ENCODE measurements at regions not wholly inside any gene's neighbourhood (a gene's known extent, or its start where the extent isn't known, plus 50 kb on each side); places are given as distances from the start of the nearest gene placed in this dataset.

DNA sequence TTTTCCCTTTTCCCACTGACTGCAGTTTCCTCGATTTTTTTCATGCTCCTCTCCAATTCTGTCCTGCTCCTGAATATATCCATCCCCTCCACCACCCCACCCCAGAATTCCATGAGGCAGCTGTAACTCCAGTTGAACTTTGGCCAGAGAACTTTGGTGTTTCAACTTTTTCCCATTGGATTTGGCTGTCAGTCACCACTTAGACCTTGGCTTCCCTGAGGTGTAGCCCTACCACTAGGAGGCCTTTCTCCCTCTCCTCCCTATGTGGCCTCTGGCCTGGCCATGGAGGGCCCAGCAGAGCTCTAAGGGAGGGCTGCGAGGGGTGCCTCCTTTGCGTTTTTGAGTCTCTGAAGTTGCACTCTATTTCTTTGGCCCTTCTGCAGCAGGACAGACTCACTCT, 261.3 kb downstream of the PIK3R1 start:
- TF ChIP-seq, protein P1, sequence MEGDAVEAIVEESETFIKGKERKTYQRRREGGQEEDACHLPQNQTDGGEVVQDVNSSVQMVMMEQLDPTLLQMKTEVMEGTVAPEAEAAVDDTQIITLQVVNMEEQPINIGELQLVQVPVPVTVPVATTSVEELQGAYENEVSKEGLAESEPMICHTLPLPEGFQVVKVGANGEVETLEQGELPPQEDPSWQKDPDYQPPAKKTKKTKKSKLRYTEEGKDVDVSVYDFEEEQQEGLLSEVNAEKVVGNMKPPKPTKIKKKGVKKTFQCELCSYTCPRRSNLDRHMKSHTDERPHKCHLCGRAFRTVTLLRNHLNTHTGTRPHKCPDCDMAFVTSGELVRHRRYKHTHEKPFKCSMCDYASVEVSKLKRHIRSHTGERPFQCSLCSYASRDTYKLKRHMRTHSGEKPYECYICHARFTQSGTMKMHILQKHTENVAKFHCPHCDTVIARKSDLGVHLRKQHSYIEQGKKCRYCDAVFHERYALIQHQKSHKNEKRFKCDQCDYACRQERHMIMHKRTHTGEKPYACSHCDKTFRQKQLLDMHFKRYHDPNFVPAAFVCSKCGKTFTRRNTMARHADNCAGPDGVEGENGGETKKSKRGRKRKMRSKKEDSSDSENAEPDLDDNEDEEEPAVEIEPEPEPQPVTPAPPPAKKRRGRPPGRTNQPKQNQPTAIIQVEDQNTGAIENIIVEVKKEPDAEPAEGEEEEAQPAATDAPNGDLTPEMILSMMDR (IDR thresholded peaks at IDR 0.05): no peak
- no peak for TF ChIP-seq POLR2AphosphoS5 (IDR thresholded peaks at IDR 0.05; ENCODE audit: low read depth, low read length)
- TF ChIP-seq, protein P2, sequence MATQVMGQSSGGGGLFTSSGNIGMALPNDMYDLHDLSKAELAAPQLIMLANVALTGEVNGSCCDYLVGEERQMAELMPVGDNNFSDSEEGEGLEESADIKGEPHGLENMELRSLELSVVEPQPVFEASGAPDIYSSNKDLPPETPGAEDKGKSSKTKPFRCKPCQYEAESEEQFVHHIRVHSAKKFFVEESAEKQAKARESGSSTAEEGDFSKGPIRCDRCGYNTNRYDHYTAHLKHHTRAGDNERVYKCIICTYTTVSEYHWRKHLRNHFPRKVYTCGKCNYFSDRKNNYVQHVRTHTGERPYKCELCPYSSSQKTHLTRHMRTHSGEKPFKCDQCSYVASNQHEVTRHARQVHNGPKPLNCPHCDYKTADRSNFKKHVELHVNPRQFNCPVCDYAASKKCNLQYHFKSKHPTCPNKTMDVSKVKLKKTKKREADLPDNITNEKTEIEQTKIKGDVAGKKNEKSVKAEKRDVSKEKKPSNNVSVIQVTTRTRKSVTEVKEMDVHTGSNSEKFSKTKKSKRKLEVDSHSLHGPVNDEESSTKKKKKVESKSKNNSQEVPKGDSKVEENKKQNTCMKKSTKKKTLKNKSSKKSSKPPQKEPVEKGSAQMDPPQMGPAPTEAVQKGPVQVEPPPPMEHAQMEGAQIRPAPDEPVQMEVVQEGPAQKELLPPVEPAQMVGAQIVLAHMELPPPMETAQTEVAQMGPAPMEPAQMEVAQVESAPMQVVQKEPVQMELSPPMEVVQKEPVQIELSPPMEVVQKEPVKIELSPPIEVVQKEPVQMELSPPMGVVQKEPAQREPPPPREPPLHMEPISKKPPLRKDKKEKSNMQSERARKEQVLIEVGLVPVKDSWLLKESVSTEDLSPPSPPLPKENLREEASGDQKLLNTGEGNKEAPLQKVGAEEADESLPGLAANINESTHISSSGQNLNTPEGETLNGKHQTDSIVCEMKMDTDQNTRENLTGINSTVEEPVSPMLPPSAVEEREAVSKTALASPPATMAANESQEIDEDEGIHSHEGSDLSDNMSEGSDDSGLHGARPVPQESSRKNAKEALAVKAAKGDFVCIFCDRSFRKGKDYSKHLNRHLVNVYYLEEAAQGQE (IDR thresholded peaks at IDR 0.05; ENCODE audit: insufficient read depth in 1 of 2, low read depth in 2 of 2, low read length in 1 of 2): no peak
- no peak for TF ChIP-seq TCF7L2 (IDR thresholded peaks at IDR 0.05; ENCODE audit: low read depth, low read length)
- no peak for TF ChIP-seq SIN3A (IDR thresholded peaks at IDR 0.05; ENCODE audit: borderline replicate concordance, insufficient read depth, low read depth, low read length)
